GM21737 (cell line): ENCODE measurements at regions not wholly inside any gene's neighbourhood (a gene's known extent, or its start where the extent isn't known, plus 50 kb on each side); places are given as distances from the start of the nearest gene placed in this dataset.

Source experiments
- ATAC-seq: cut with Tn5 transposase; IDR thresholded peaks from one replicate; pipeline ENCODE4 v1.9.1; 2021; ENCODE audit warnings: mild to moderate bottlenecking, moderate library complexity; ENCODE audit not compliant: unreplicated experiment

GRCh38 chr22:48528221-48528915 lies 1299.3 kb downstream of the BRD1 start:
- ATAC-seq = no peak

GRCh38 chr22:48523761-48524160 lies 1303.9 kb downstream of the BRD1 start:
- ATAC-seq = no peak

- ATAC-seq = no peak
Measured at GRCh38 chr22:48523091-48523490, 1304.6 kb downstream of the BRD1 start.

- ATAC-seq = no peak
Measured at GRCh38 chr22:48522271-48522670, 1305.4 kb downstream of the BRD1 start.

- ATAC-seq = no peak
Measured at GRCh38 chr22:48520884-48521588, 1306.6 kb downstream of the BRD1 start.

GRCh38 chr22:48520207-48520606 lies 1307.5 kb downstream of the BRD1 start:
- ATAC-seq = no peak

GRCh38 chr22:48517039-48518030 lies 1310.3 kb downstream of the BRD1 start:
- no peak for ATAC-seq

- no peak for ATAC-seq
Measured at GRCh38 chr22:48516571-48516970, 1311.1 kb downstream of the BRD1 start.

- ATAC-seq = no peak
Measured at GRCh38 chr22:48515571-48516200, 1312.0 kb downstream of the BRD1 start.

- no peak for ATAC-seq
Measured at GRCh38 chr22:48513929-48514328, 1313.7 kb downstream of the BRD1 start.

GRCh38 chr22:48513446-48513845 lies 1314.2 kb downstream of the BRD1 start:
- ATAC-seq = no peak

- no peak for ATAC-seq
Measured at GRCh38 chr22:48511781-48512327, 1315.8 kb downstream of the BRD1 start.

GRCh38 chr22:48511211-48511610 lies 1316.5 kb downstream of the BRD1 start:
- ATAC-seq = no peak

GRCh38 chr22:48510599-48510998 lies 1317.1 kb downstream of the BRD1 start:
- ATAC-seq = no peak

- no peak for ATAC-seq
Measured at GRCh38 chr22:48507595-48508350, 1319.9 kb downstream of the BRD1 start.

GRCh38 chr22:48507171-48507570 lies 1320.5 kb downstream of the BRD1 start:
- no peak for ATAC-seq

GRCh38 chr22:48506506-48507145 lies 1321.0 kb downstream of the BRD1 start:
- no peak for ATAC-seq

GRCh38 chr22:48505891-48506290 lies 1321.8 kb downstream of the BRD1 start:
- no peak for ATAC-seq

GRCh38 chr22:48504519-48505140 lies 1323.0 kb downstream of the BRD1 start:
- ATAC-seq = no peak
